Transverse colon (tissue), 4 donors: ENCODE measurements at regions not wholly inside any gene's neighbourhood (a gene's known extent, or its start where the extent isn't known, plus 50 kb on each side); places are given as distances from the start of the nearest gene placed in this dataset.

ENCODE experiments used
- DNase-seq: peaks from one replicate; pipeline ENCODE4 v3.0.0-alpha.2; 2019
- H3K27ac ChIP-seq, 4 donors: fragments of 200-600 bp; sonication (generic); 2 replicates each; pipeline ENCODE4 v1.5.1; 2016 to 2018; ENCODE audit warnings: inconsistent platforms in 4 of 4
- H3K27me3 ChIP-seq: fragments of 200-600 bp; sonication (generic); 2 replicates; pipeline ENCODE4 v1.5.1; 2017; ENCODE audit warnings: inconsistent platforms
- H3K36me3 ChIP-seq, 4 donors: fragments of 200-600 bp; sonication (generic); 2 replicates each; pipeline ENCODE4 v1.5.1; 2017 to 2019; ENCODE audit warnings: inconsistent platforms in 4 of 4
- H3K4me1 ChIP-seq, 4 donors: fragments of 200-600 bp; sonication (generic); 2 replicates each; pipeline ENCODE4 v1.5.1; 2017 to 2020; ENCODE audit warnings: inconsistent platforms in 4 of 4
- H3K4me3 ChIP-seq, 4 donors: fragments of 200-600 bp; sonication (generic); 1 replicate in 1 of 4; 2 replicates in 3 of 4; pipeline versions ENCODE4 v1.5.1 to v1.6.1; 2017 to 2019; ENCODE audit warnings: inconsistent platforms in 4 of 4
- H3K9me3 ChIP-seq, 2 donors: fragments of 200-600 bp; sonication (generic); 2 replicates each; pipeline ENCODE4 v1.5.1; 2017 to 2019; ENCODE audit warnings: inconsistent platforms in 2 of 2
- CTCF ChIP-seq, 5 experiments: fragments of 200-600 bp in 3 of 5; fragments of 450-650 bp in 2 of 5; sonication (generic) in 3 of 5; IDR thresholded peaks; 1 replicate in 2 of 5; 2 replicates in 3 of 5; pipeline ENCODE4 v1.5.1; 2016 to 2017; ENCODE audit warnings: antibody characterized with exemption in 5 of 5, inconsistent platforms in 3 of 5, mild to moderate bottlenecking in 2 of 5, moderate library complexity in 1 of 5
- EP300 ChIP-seq: sonication (generic); formaldehyde crosslinking; IDR thresholded peaks from one replicate; pipeline ENCODE4 v1.6.1; 2017; ENCODE audit warnings: antibody characterized with exemption, low read depth
- POLR2A ChIP-seq: fragments of 450-650 bp; IDR thresholded peaks from one replicate; pipeline ENCODE4 v1.6.1; 2016; ENCODE audit warnings: antibody characterized with exemption, mild to moderate bottlenecking, moderate library complexity
- POLR2AphosphoS5 ChIP-seq, 3 donors: sonication (generic); formaldehyde crosslinking; IDR thresholded peaks; one replicate each; pipeline ENCODE4 v1.6.1; 2016; ENCODE audit warnings: antibody characterized with exemption in 3 of 3
- WGBS, 2 donors: methylation state at CpG; one replicate each; pipeline ENCODE4 v1.1.5; 2018; ENCODE audit warnings: low coverage in 1 of 2; 5-methylcytosine and 5-hydroxymethylcytosine counted together
- in situ Hi-C, 4 donors: fragments of 200-750 bp; cut with MboI; loops; one replicate each; pipeline versions ENCODE4 v1.15.0 to v1.15.1; 2017; ENCODE audit warnings: low sequenced_read_pairs in 3 of 4, low pct_ligation_motif_present in 1 of 4, low pct_unique_long_range_greater_than_20kb in 1 of 4
- intact Hi-C: fragments of 100-400 bp; cut with DNase I; formaldehyde crosslinking; loops from one replicate; pipeline ENCODE4 v1.15.1; 2023; ENCODE audit warnings: low total_unique reads

- in situ Hi-C loops (no loop called here), intact Hi-C loops (no loop called here)
- Histone ChIP-seq H3K27ac (no peak overlapping the region), H3K4me3 (no peak overlapping the region), H3K4me1 (no peaks in the 10 kb centered on the region), H3K36me3 (no peaks in the 10 kb centered on the region), H3K9me3 (no peaks in the 10 kb centered on the region), H3K27me3 (no peaks in the 10 kb centered on the region)
- no peak for DNase-seq
- TF ChIP-seq EP300 (no peak), POLR2A (no peak), POLR2AphosphoS5 (IDR thresholded peaks at IDR 0.05) (no peak), CTCF (IDR thresholded peaks at IDR 0.05) (no peak)
- 85 to 89% methylated on average over 9 of the region's 9 CpGs for WGBS, 2 donors
Measured at GRCh38 chr1:62370594-62370993, 51.4 kb upstream of the KANK4 start.

DNA sequence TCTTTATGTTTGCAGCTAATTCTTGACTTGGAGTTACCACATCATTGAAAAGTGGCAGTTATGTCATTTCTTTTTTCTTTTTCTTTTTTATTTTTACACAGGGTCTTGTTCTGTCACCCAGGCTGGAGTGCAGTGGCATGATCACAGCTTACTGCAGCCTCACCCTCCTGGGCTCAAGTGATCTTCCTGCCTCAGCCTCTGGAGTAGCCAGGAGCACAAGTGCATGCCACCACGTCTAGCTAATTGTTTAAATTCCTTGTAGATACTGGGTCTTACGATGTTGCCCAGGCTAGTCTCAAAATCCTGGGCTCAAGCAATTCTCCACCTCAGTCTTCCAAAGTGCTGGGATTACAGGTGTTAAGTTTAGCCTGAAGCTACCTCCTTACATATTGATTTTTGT, 52.1 kb upstream of the KANK4 start:
- no peaks in the 10 kb centered on the region for H3K36me3 ChIP-seq
- H3K27ac ChIP-seq = no peak overlapping the region
- no peak for TF ChIP-seq POLR2AphosphoS5 (IDR thresholded peaks at IDR 0.05)
- TF ChIP-seq EP300 = no peak
- TF ChIP-seq CTCF (IDR thresholded peaks at IDR 0.05) = no peak
- DNase-seq = no peak
- H3K4me3 ChIP-seq = no peak overlapping the region
- no peaks in the 10 kb centered on the region for H3K4me1 ChIP-seq
- H3K9me3 ChIP-seq = no peaks in the 10 kb centered on the region
- WGBS, 2 donors = 85 to 100% methylated on average over 2 of the region's 2 CpGs
- intact Hi-C loops = no loop called here
- in situ Hi-C loops = no loop called here
- no peaks in the 10 kb centered on the region for H3K27me3 ChIP-seq

DNA sequence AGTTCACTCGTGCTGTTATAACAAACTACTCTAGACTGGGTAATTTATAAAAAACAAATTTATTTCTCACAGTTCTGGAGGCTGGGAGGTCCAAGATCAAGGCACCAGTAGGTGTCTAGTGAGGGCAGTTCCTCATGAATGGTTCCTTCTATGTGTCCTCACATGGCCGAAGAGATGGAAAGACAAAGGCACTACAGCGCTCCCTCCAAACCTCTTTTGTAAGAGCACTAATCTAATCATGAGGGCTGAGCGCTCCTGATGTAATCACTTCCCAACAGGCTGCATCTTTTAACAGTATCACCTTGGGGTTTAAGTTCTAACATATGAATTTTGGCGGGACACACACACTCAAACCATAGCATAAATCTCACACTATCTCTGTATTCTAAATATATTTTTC, 54.0 kb upstream of the KANK4 start:
- intact Hi-C loops (no loop called here), in situ Hi-C loops (no loop called here)
- DNase-seq = no peak
- H3K27ac ChIP-seq = no peak overlapping the region
- no peak overlapping the region for H3K4me3 ChIP-seq
- no peaks in the 10 kb centered on the region for H3K27me3 ChIP-seq
- H3K4me1 ChIP-seq = no peaks in the 10 kb centered on the region
- WGBS, 2 donors = 92 to 96% methylated on average over 2 to 5 of the region's 5 CpGs
- TF ChIP-seq POLR2A = no peak
- no peak for TF ChIP-seq CTCF (IDR thresholded peaks at IDR 0.05)
- TF ChIP-seq EP300 = no peak
- no peak for TF ChIP-seq POLR2AphosphoS5 (IDR thresholded peaks at IDR 0.05)
- no peaks in the 10 kb centered on the region for H3K36me3 ChIP-seq
- no peaks in the 10 kb centered on the region for H3K9me3 ChIP-seq

GRCh38 chr1:62377043-62377562, 57.9 kb upstream of the KANK4 start:
- Histone ChIP-seq H3K27me3 (no peaks in the 10 kb centered on the region), H3K27ac (no peak overlapping the region), H3K9me3 (no peaks in the 10 kb centered on the region), H3K4me1 (no peaks in the 10 kb centered on the region), H3K4me3 (no peak overlapping the region), H3K36me3 (no peaks in the 10 kb centered on the region)
- in situ Hi-C loops = no loop called here
- intact Hi-C loops = no loop called here
- WGBS, 2 donors = 61 to 66% methylated on average over 2 to 3 of the region's 3 CpGs
- no peak for DNase-seq
- TF ChIP-seq POLR2AphosphoS5 (IDR thresholded peaks at IDR 0.05) (no peak), POLR2A (no peak), EP300 (no peak), CTCF (IDR thresholded peaks at IDR 0.05) (no peak)
